Fibroblast of lung (primary cell): ENCODE measurements at regions not wholly inside any gene's neighbourhood (a gene's known extent, or its start where the extent isn't known, plus 50 kb on each side); places are given as distances from the start of the nearest gene placed in this dataset.

Experiments used
- DNase-seq, 2 donors: peaks; one replicate each; pipeline versions ENCODE4 v3.0.0 to v3.0.0-alpha.2; 2010; ENCODE audit warnings: low read depth in 2 of 2
- H2AFZ ChIP-seq: 2 replicates; pipeline ENCODE4 v1.5.1; 2012; ENCODE audit warnings: low read length, control low read depth, inconsistent platforms
- H3K27ac ChIP-seq: 2 replicates; pipeline ENCODE4 v1.5.1; 2011; ENCODE audit warnings: low read length, control low read depth; ENCODE audit not compliant: insufficient read depth
- H3K27me3 ChIP-seq: 2 replicates; pipeline ENCODE4 v1.5.1; 2011; ENCODE audit warnings: mild to moderate bottlenecking, low read length; ENCODE audit not compliant: control insufficient read depth, insufficient read depth
- H3K36me3 ChIP-seq: 2 replicates; pipeline ENCODE4 v1.5.1; 2011; ENCODE audit warnings: low read length; ENCODE audit not compliant: control insufficient read depth, insufficient read depth
- H3K4me1 ChIP-seq: 2 replicates; pipeline ENCODE4 v1.5.1; 2011; ENCODE audit warnings: low read length; ENCODE audit not compliant: control insufficient read depth, insufficient read depth; ENCODE audit errors: extremely low read depth
- H3K4me2 ChIP-seq: 2 replicates; pipeline ENCODE4 v1.5.1; 2011; ENCODE audit warnings: low read length, control low read depth; ENCODE audit not compliant: insufficient read depth; ENCODE audit errors: extremely low read depth
- H3K4me3 ChIP-seq, 4 experiments: fragments of 200-600 bp in 1 of 4; sonication (generic) in 1 of 4; replicated peaks in 1 of 4; 2 replicates each; pipeline ENCODE4 v1.5.1; 2011 to 2016; ENCODE audit warnings: low read length in 4 of 4, low read depth in 3 of 4, mild to moderate bottlenecking in 3 of 4, control low read depth in 2 of 4, inconsistent platforms in 1 of 4, mixed read lengths in 1 of 4; ENCODE audit not compliant: insufficient read depth in 1 of 4; ENCODE audit errors: control extremely low read depth in 1 of 4
- H3K79me2 ChIP-seq: 2 replicates; pipeline ENCODE4 v1.5.1; 2012; ENCODE audit warnings: mild to moderate bottlenecking, low read length, inconsistent platforms; ENCODE audit not compliant: control insufficient read depth, insufficient read depth
- H3K9ac ChIP-seq: 2 replicates; pipeline ENCODE4 v1.5.1; 2011; ENCODE audit warnings: mild to moderate bottlenecking, low read length, control low read depth; ENCODE audit not compliant: insufficient read depth
- H3K9me3 ChIP-seq: 2 replicates; pipeline ENCODE4 v1.5.1; 2012; ENCODE audit warnings: low read depth, low read length; ENCODE audit not compliant: control insufficient read depth, insufficient read depth
- H4K20me1 ChIP-seq: 2 replicates; pipeline ENCODE4 v1.5.1; 2011; ENCODE audit warnings: low read length; ENCODE audit not compliant: control insufficient read depth, insufficient read depth; ENCODE audit errors: extremely low read depth
- EZH2 ChIP-seq: IDR thresholded peaks from 2 replicates; pipeline ENCODE4 v1.5.1; 2012; ENCODE audit warnings: low read length, control low read depth, mild to moderate bottlenecking; ENCODE audit errors: missing control alignments
- TF ChIP-seq, protein P1 (sequence below), 2 donors: IDR thresholded peaks in 1 of 2; conservative IDR thresholded peaks in 1 of 2; 1 replicate in 1 of 2; 2 replicates in 1 of 2; pipeline ENCODE4 v1.5.1; 2011 to 2012; ENCODE audit warnings: low read length in 2 of 2, control low read depth in 1 of 2, inconsistent platforms in 1 of 2, low read depth in 1 of 2, mild to moderate bottlenecking in 1 of 2

DNA sequence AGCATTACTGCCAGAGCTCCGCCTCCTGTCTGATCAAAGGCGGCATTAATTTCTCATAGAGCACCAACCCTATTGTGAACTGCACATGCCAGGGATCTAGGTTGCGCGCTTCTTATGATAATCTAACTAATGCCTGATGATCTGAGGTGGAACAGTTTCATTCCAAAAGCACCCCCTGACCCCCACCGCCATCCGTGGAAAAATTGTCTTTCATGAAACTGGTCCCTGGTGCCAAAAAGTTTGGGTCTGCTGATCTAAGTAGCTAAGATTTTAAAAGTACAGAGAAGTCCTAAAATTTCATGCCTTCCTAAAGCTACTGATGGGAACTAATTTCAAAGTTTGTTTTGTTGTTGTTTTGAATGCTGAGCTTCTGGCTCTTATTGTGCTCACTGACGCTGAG lies 281.6 kb downstream of the PRL start:
- no peak overlapping the region for H2AFZ ChIP-seq
- TF ChIP-seq, protein P1, sequence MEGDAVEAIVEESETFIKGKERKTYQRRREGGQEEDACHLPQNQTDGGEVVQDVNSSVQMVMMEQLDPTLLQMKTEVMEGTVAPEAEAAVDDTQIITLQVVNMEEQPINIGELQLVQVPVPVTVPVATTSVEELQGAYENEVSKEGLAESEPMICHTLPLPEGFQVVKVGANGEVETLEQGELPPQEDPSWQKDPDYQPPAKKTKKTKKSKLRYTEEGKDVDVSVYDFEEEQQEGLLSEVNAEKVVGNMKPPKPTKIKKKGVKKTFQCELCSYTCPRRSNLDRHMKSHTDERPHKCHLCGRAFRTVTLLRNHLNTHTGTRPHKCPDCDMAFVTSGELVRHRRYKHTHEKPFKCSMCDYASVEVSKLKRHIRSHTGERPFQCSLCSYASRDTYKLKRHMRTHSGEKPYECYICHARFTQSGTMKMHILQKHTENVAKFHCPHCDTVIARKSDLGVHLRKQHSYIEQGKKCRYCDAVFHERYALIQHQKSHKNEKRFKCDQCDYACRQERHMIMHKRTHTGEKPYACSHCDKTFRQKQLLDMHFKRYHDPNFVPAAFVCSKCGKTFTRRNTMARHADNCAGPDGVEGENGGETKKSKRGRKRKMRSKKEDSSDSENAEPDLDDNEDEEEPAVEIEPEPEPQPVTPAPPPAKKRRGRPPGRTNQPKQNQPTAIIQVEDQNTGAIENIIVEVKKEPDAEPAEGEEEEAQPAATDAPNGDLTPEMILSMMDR (conservative IDR thresholded peaks at IDR 0.05 in 1 of 2, IDR thresholded peaks at IDR 0.05 in 1 of 2; ENCODE audit: low read depth in 1 of 2, low read length in 2 of 2) = no peak
- TF ChIP-seq EZH2 = no peak

GRCh38 chr6:22015944-22016343 lies 280.9 kb downstream of the PRL start:
- Histone ChIP-seq H3K27ac (no peak overlapping the region), H3K36me3 (no peaks in the 10 kb centered on the region), H3K79me2 (no peaks in the 10 kb centered on the region), H3K4me1 (no peaks in the 10 kb centered on the region), H3K4me3 (no peak overlapping the region), H3K27me3 (no peaks in the 10 kb centered on the region), H3K4me2 (no peak overlapping the region), H4K20me1 (no peaks in the 10 kb centered on the region), H3K9ac (no peak overlapping the region), H2AFZ (no peak overlapping the region), H3K9me3 (no peaks in the 10 kb centered on the region)
- no peak for DNase-seq
- no peak for TF ChIP-seq EZH2
- TF ChIP-seq, protein P1 (conservative IDR thresholded peaks at IDR 0.05 in 1 of 2, IDR thresholded peaks at IDR 0.05 in 1 of 2; ENCODE audit: low read depth in 1 of 2, low read length in 2 of 2) = no peak

More for the DNA sequence above, 281.6 kb downstream of the PRL start:
- H3K36me3 ChIP-seq = no peaks in the 10 kb centered on the region
- no peak overlapping the region for H3K27ac ChIP-seq
- no peaks in the 10 kb centered on the region for H3K79me2 ChIP-seq
- no peaks in the 10 kb centered on the region for H3K27me3 ChIP-seq
- no peak overlapping the region for H3K4me3 ChIP-seq
- no peak overlapping the region for H3K4me2 ChIP-seq
- no peaks in the 10 kb centered on the region for H4K20me1 ChIP-seq
- DNase-seq = no peak
- no peak overlapping the region for H3K9ac ChIP-seq
- no peaks in the 10 kb centered on the region for H3K4me1 ChIP-seq
- H3K9me3 ChIP-seq = no peaks in the 10 kb centered on the region

DNA sequence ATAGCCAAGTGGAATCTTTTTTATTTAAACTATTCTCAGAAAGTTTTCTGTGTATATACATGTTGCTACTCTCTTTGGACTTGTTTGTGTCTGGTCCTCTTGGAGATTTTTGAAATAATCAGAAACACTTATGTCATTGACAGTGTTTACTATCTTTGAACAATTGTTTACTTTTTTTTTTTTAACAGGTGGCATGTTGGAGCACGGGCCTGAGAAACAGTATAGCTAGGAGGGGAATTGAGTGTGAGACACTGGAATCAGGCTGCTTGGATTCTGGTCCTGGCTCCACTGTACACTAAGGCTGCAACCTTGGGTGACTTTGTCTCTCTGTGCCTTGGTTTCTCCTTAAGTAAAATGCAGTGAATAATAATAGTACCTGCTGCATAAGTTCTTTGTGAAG lies 279.6 kb downstream of the PRL start:
- no peak overlapping the region for H3K27ac ChIP-seq
- no peaks in the 10 kb centered on the region for H3K4me1 ChIP-seq
- H3K9me3 ChIP-seq = no peaks in the 10 kb centered on the region
- H3K4me2 ChIP-seq = no peak overlapping the region
- peak in 1 of 2 donors; percentile 66 for DNase-seq
- no peak overlapping the region for H3K4me3 ChIP-seq
- H3K9ac ChIP-seq = no peak overlapping the region
- no peaks in the 10 kb centered on the region for H3K27me3 ChIP-seq
- TF ChIP-seq EZH2 = no peak
- TF ChIP-seq, protein P1 (conservative IDR thresholded peaks at IDR 0.05 in 1 of 2, IDR thresholded peaks at IDR 0.05 in 1 of 2; ENCODE audit: low read depth in 1 of 2, low read length in 2 of 2) = no peak
- H3K36me3 ChIP-seq = no peaks in the 10 kb centered on the region
- H4K20me1 ChIP-seq = no peaks in the 10 kb centered on the region
- no peak overlapping the region for H2AFZ ChIP-seq
- H3K79me2 ChIP-seq = no peaks in the 10 kb centered on the region
